ENCODE measurements at regions not wholly inside any gene's neighbourhood (a gene's known extent, or its start where the extent isn't known, plus 50 kb on each side); places are given as distances from the start of the nearest gene placed in this dataset.

DNA sequence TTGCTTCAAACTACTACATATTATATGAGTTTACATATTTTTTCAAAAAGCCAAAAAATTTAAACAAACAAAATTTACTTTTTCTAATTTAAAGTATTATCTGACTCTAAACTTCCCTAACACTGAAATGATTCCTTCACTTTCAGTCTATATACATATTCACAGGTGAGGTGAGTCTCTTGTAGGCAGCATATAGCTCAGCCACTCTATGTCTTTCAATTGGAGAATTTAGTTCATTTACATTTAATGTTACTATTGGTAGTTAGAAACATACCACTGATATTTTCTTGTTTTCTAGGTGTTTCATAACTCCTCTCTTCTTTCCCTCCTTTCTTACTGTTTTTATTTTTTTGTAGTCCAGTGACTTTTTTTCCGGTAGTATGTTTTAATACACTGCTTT, 387.1 kb downstream of the MRPL39 start:
- POLR2A ChIA-PET = no interaction called here
- Histone ChIP-seq H3K4me3 (ENCODE audit: control extremely low read depth in 1 of 5, extremely low read depth in 1 of 5, insufficient read depth in 1 of 5, low read depth in 2 of 5, low read length in 4 of 5) (no peak overlapping the region), H3K4me1 (ENCODE audit: control insufficient read depth in 2 of 2, insufficient read depth in 2 of 2, low read length in 2 of 2) (peaks cover 15 to 23% of the 10 kb centered on the region in 2 donors), H3K27ac (ENCODE audit: low read length in 2 of 2) (no peak overlapping the region), H3K9me3 (ENCODE audit: control extremely low read depth in 1 of 3, control insufficient read depth in 2 of 3, insufficient read depth in 1 of 3, low read length in 2 of 3) (peaks cover 4 to 15% (median 9%) of the 10 kb centered on the region in 3 donors), H3K79me2 (ENCODE audit: control insufficient read depth, insufficient read depth, low read length) (no peaks in the 10 kb centered on the region), H3K36me3 (replicated peaks in 1 of 2; ENCODE audit: control extremely low read depth in 1 of 2, control insufficient read depth in 1 of 2, extremely low read depth in 1 of 2, insufficient read depth in 2 of 2, low read length in 1 of 2) (no peaks in the 10 kb centered on the region), H3K9ac (ENCODE audit: low read length) (no peak overlapping the region), H3K27me3 (replicated peaks in 1 of 4; ENCODE audit: control extremely low read depth in 1 of 4, control insufficient read depth in 3 of 4, insufficient read depth in 4 of 4, low read length in 3 of 4) (no peaks in the 10 kb centered on the region), H2AFZ (ENCODE audit: insufficient read depth, low read depth, low read length, poor library complexity, severe bottlenecking) (no peak overlapping the region), H3K4me2 (replicated peaks; ENCODE audit: low read depth, low read length, poor library complexity, severe bottlenecking) (no peak overlapping the region), H4K20me1 (ENCODE audit: control insufficient read depth, insufficient read depth, low read length, poor library complexity, severe bottlenecking) (no peaks in the 10 kb centered on the region)
- Mint-ChIP-seq H3K4me3 (no peak overlapping the region), H3K27me3 (no peaks in the 10 kb centered on the region), H3K9me3 (ENCODE audit: insufficient read depth) (peaks cover 10% of the 10 kb centered on the region), H3K4me1 (peaks cover 22% of the 10 kb centered on the region), H3K27ac (no peak overlapping the region)
- CTCF ChIA-PET = no interaction called here
- WGBS (ENCODE audit: insufficient coverage) = no CpG with 5 or more reads among the region's 1 CpG
- TF ChIP-seq CTCF (IDR thresholded peaks at IDR 0.05) (no peak), EZH2 (IDR thresholded peaks at IDR 0.05; ENCODE audit: borderline replicate concordance, insufficient read depth, low read depth, low read length, poor library complexity, severe bottlenecking) (no peak)
- DNase-seq (no peak), ATAC-seq (ENCODE audit: low read depth) (no peak)
- intact Hi-C loops (cut with micrococcal nuclease) = no loop called here

- peak; percentile 85 for ATAC-seq (ENCODE audit: low read depth)
These were observed 391.4 kb downstream of the MRPL39 start for GRCh38 chr21:25215698-25216384.

More at GRCh38 chr21:25215698-25216384, 391.4 kb downstream of the MRPL39 start:
- H3K79me2 ChIP-seq (ENCODE audit: control insufficient read depth, insufficient read depth, low read length) = no peaks in the 10 kb centered on the region
- CTCF ChIA-PET = no interaction called here
- Mint-ChIP-seq H3K4me3 (peak overlapping the region; percentile 7), H3K27me3 (no peaks in the 10 kb centered on the region), H3K27ac (peak overlapping the region; percentile 44), H3K4me1 (peaks cover 35% of the 10 kb centered on the region), H3K9me3 (ENCODE audit: insufficient read depth) (peaks cover 4% of the 10 kb centered on the region)
- H3K9ac ChIP-seq (ENCODE audit: low read length) = peak overlapping the region; percentile 23
- H3K36me3 ChIP-seq (replicated peaks in 1 of 2; ENCODE audit: control extremely low read depth in 1 of 2, control insufficient read depth in 1 of 2, extremely low read depth in 1 of 2, insufficient read depth in 2 of 2, low read length in 1 of 2) = no peaks in the 10 kb centered on the region
- H3K4me2 ChIP-seq (replicated peaks; ENCODE audit: low read depth, low read length, poor library complexity, severe bottlenecking) = peak overlapping the region; percentile 59
- no peaks in the 10 kb centered on the region for H3K27me3 ChIP-seq (replicated peaks in 1 of 4; ENCODE audit: control extremely low read depth in 1 of 4, control insufficient read depth in 3 of 4, insufficient read depth in 4 of 4, low read length in 3 of 4)
- H3K4me1 ChIP-seq (ENCODE audit: control insufficient read depth in 2 of 2, insufficient read depth in 2 of 2, low read length in 2 of 2) = peaks cover 21 to 29% of the 10 kb centered on the region in 2 donors
- peak overlapping the region; percentile 53 to 57 for H3K27ac ChIP-seq (ENCODE audit: low read length in 2 of 2)
- peak overlapping the region in 1 of 5 experiments; percentile 44 for H3K4me3 ChIP-seq (ENCODE audit: control extremely low read depth in 1 of 5, extremely low read depth in 1 of 5, insufficient read depth in 1 of 5, low read depth in 2 of 5, low read length in 4 of 5)
- POLR2A ChIA-PET = no interaction called here
- intact Hi-C loops (cut with micrococcal nuclease) = loop anchor here (2.0 to 5.0 kb wide), 2 partner anchors 19 to 39 kb away; no protein-coding TSS in a partner anchor
- peak; percentile 75 for DNase-seq
- no peak overlapping the region for H2AFZ ChIP-seq (ENCODE audit: insufficient read depth, low read depth, low read length, poor library complexity, severe bottlenecking)
- no CpG with 5 or more reads among the region's 2 CpGs for whole genome bisulfite sequencing (ENCODE audit: insufficient coverage)
- no peak for TF ChIP-seq CTCF (IDR thresholded peaks at IDR 0.05)
- no peak for TF ChIP-seq EZH2 (IDR thresholded peaks at IDR 0.05; ENCODE audit: borderline replicate concordance, insufficient read depth, low read depth, low read length, poor library complexity, severe bottlenecking)
- H4K20me1 ChIP-seq (ENCODE audit: control insufficient read depth, insufficient read depth, low read length, poor library complexity, severe bottlenecking) = no peaks in the 10 kb centered on the region
- H3K9me3 ChIP-seq (ENCODE audit: control extremely low read depth in 1 of 3, control insufficient read depth in 2 of 3, insufficient read depth in 1 of 3, low read length in 2 of 3) = peaks cover 5 to 10% (median 7%) of the 10 kb centered on the region in 3 donors

Measured in B cell (primary cell).